ENCODE measurements at regions not wholly inside any gene's neighbourhood (a gene's known extent, or its start where the extent isn't known, plus 50 kb on each side); places are given as distances from the start of the nearest gene placed in this dataset.

- H3F3A ChIP-seq (ENCODE audit: insufficient read depth, low read length, poor library complexity, severe bottlenecking): no peaks in the 10 kb centered on the region
- H3K79me2 ChIP-seq (replicated peaks; ENCODE audit: insufficient read depth, low read length): no peaks in the 10 kb centered on the region
- no peak overlapping the region for H3K4me3 ChIP-seq (ENCODE audit: low read length)
- no peaks in the 10 kb centered on the region for H4K20me1 ChIP-seq (ENCODE audit: insufficient read depth)
- no peaks in the 10 kb centered on the region for H3K36me3 ChIP-seq (ENCODE audit: insufficient read depth, low read length)
- no peaks in the 10 kb centered on the region for H3K27me3 ChIP-seq (ENCODE audit: insufficient read depth, low read depth, low read length)
- no peaks in the 10 kb centered on the region for H3K9me3 ChIP-seq (ENCODE audit: low read length)
- TF ChIP-seq, protein P1, sequence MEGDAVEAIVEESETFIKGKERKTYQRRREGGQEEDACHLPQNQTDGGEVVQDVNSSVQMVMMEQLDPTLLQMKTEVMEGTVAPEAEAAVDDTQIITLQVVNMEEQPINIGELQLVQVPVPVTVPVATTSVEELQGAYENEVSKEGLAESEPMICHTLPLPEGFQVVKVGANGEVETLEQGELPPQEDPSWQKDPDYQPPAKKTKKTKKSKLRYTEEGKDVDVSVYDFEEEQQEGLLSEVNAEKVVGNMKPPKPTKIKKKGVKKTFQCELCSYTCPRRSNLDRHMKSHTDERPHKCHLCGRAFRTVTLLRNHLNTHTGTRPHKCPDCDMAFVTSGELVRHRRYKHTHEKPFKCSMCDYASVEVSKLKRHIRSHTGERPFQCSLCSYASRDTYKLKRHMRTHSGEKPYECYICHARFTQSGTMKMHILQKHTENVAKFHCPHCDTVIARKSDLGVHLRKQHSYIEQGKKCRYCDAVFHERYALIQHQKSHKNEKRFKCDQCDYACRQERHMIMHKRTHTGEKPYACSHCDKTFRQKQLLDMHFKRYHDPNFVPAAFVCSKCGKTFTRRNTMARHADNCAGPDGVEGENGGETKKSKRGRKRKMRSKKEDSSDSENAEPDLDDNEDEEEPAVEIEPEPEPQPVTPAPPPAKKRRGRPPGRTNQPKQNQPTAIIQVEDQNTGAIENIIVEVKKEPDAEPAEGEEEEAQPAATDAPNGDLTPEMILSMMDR (IDR thresholded peaks at IDR 0.05; ENCODE audit: poor library complexity, severe bottlenecking): no peak
- TF ChIP-seq EP300 (conservative IDR thresholded peaks at IDR 0.05; ENCODE audit: poor library complexity, severe bottlenecking) (no peak), EZH2 (IDR thresholded peaks at IDR 0.05; ENCODE audit: borderline replicate concordance, insufficient read depth, low read length, poor library complexity, severe bottlenecking) (no peak), MXI1 (conservative IDR thresholded peaks at IDR 0.05; ENCODE audit: poor library complexity, severe bottlenecking) (no peak), TAF1 (IDR thresholded peaks at IDR 0.05; ENCODE audit: low read depth) (no peak)
- H3K27ac ChIP-seq (ENCODE audit: low read length): no peak overlapping the region
- no peak overlapping the region for H3K9ac ChIP-seq (ENCODE audit: low read length)
- no peaks in the 10 kb centered on the region for H3K9me2 ChIP-seq (ENCODE audit: insufficient read depth, low read length)
- no peak overlapping the region for H2AFZ ChIP-seq (ENCODE audit: low read depth, low read length)
- H3K4me2 ChIP-seq (ENCODE audit: low read length): no peak overlapping the region
These were observed 582.3 kb upstream of the GJE1 start for GRCh38 chr6:141550471-141550870.

DNA sequence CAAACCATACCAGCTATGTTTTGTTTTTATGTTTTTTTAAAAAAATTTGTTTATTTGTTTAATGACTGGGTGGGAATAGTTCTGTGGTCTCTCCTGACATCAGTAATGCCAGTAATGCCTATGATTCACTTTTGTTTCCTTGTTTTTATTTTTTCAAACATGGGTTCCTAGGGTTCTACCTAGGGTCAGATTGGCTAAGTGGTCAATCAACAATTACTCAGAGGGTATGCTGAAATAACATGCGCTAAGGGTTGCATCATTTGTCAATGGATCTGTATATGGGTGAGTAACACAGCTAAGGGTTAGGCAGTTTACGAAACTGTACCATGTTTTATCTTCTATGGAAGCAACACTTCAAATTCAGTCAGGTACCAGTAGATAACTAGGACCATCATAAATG is 583.8 kb upstream of the GJE1 start:
- Histone ChIP-seq H3K27ac (ENCODE audit: low read length) (no peak overlapping the region), H4K20me1 (ENCODE audit: insufficient read depth) (no peaks in the 10 kb centered on the region), H3K9me3 (ENCODE audit: low read length) (no peaks in the 10 kb centered on the region), H3K4me3 (ENCODE audit: low read length) (no peak overlapping the region), H3K9ac (ENCODE audit: low read length) (no peak overlapping the region), H3K36me3 (ENCODE audit: insufficient read depth, low read length) (no peaks in the 10 kb centered on the region), H2AFZ (ENCODE audit: low read depth, low read length) (no peak overlapping the region), H3K79me2 (replicated peaks; ENCODE audit: insufficient read depth, low read length) (no peaks in the 10 kb centered on the region), H3K27me3 (ENCODE audit: insufficient read depth, low read depth, low read length) (no peaks in the 10 kb centered on the region), H3K9me2 (ENCODE audit: insufficient read depth, low read length) (no peaks in the 10 kb centered on the region), H3K4me2 (ENCODE audit: low read length) (no peak overlapping the region), H3F3A (ENCODE audit: insufficient read depth, low read length, poor library complexity, severe bottlenecking) (no peaks in the 10 kb centered on the region)
- TF ChIP-seq SMC3 (conservative IDR thresholded peaks at IDR 0.05; ENCODE audit: poor library complexity) (no peak), POLR2AphosphoS5 (IDR thresholded peaks at IDR 0.05) (no peak), MXI1 (conservative IDR thresholded peaks at IDR 0.05; ENCODE audit: poor library complexity, severe bottlenecking) (no peak), EP300 (conservative IDR thresholded peaks at IDR 0.05; ENCODE audit: poor library complexity, severe bottlenecking) (no peak), REST (IDR thresholded peaks at IDR 0.05; ENCODE audit: borderline replicate concordance) (no peak), EZH2 (IDR thresholded peaks at IDR 0.05; ENCODE audit: borderline replicate concordance, insufficient read depth, low read length, poor library complexity, severe bottlenecking) (no peak)
- TF ChIP-seq, protein P1 (IDR thresholded peaks at IDR 0.05; ENCODE audit: poor library complexity, severe bottlenecking): no peak

Data from neural cell (in vitro differentiated cells).